Testis (tissue), 2 donors: ENCODE measurements at regions not wholly inside any gene's neighbourhood (a gene's known extent, or its start where the extent isn't known, plus 50 kb on each side); places are given as distances from the start of the nearest gene placed in this dataset.

Experiments
- CTCF ChIP-seq, 3 experiments: fragments of 450-650 bp in 2 of 3; fragments of 200-600 bp in 1 of 3; sonication (generic) in 1 of 3; IDR thresholded peaks; one replicate each; pipeline ENCODE4 v1.5.1; 2016 to 2019; ENCODE audit warnings: antibody characterized with exemption in 3 of 3, mild to moderate bottlenecking in 2 of 3, moderate library complexity in 1 of 3
- POLR2A ChIP-seq: fragments of 450-650 bp; IDR thresholded peaks from one replicate; pipeline ENCODE4 v1.6.1; 2017; ENCODE audit warnings: antibody characterized with exemption, mild to moderate bottlenecking, moderate library complexity

- no peak for TF ChIP-seq CTCF (IDR thresholded peaks at IDR 0.05)
- TF ChIP-seq POLR2A, result no peak
These were observed 321.7 kb downstream of the ANKRD50 start for GRCh38 chr4:124390861-124391260.
